T-cell (primary cell): ENCODE measurements at regions not wholly inside any gene's neighbourhood (a gene's known extent, or its start where the extent isn't known, plus 50 kb on each side); places are given as distances from the start of the nearest gene placed in this dataset.
"Not testable (repeated sequence)": the region's sequence is repeated elsewhere in the genome, so short reads cannot be mapped to it uniquely, and the experiment has no call there.

Source experiments
- ATAC-seq, 4 experiments: fragments of 200-7000 bp in 3 of 4; fragments of 150-1000 bp in 1 of 4; cut with Tn5 transposase; replicated peaks in 1 of 4; 1 replicate in 3 of 4; 2 replicates in 1 of 4; pipeline ENCODE4 v1.10.0; 2021; ENCODE audit warnings: moderate library complexity in 3 of 4, mild to moderate bottlenecking in 2 of 4, moderate number of reproducible peaks in 1 of 4
- CTCF ChIA-PET, 2 donors: fragments of 300-600 bp; sonication (Branson Sonifier 250); formaldehyde crosslinking; loops; one replicate each; lab custom pipeline; 2022; ENCODE audit warnings: antibody characterized with exemption in 2 of 2; lab: Charles Lee
- POLR2A ChIA-PET, 2 donors: fragments of 300-600 bp; sonication (Branson Sonifier 250); formaldehyde crosslinking; loops; one replicate each; lab custom pipeline; 2022; ENCODE audit warnings: antibody characterized with exemption in 2 of 2; lab: Charles Lee
- DNase-seq, 35 experiments: peaks; one replicate each; pipeline versions ENCODE4 v3.0.0 to v3.0.0-alpha.2; 2013 to 2023
- H3K27ac ChIP-seq: one replicate; pipeline ENCODE4 v1.5.1; 2013; ENCODE audit warnings: low read length
- H3K27me3 ChIP-seq, 2 experiments: replicated peaks in 1 of 2; 1 replicate in 1 of 2; 2 replicates in 1 of 2; pipeline versions ENCODE4 v1.6.1 to v1.7.0; 2013; ENCODE audit warnings: low read length in 1 of 2, mixed read lengths in 1 of 2; ENCODE audit not compliant: control insufficient read depth in 2 of 2, insufficient read depth in 2 of 2; ENCODE audit errors: extremely low read depth in 1 of 2
- H3K36me3 ChIP-seq, 2 donors: 1 replicate in 1 of 2; 2 replicates in 1 of 2; pipeline versions ENCODE4 v1.6.1 to v1.7.0; 2013; ENCODE audit warnings: low read length in 1 of 2; ENCODE audit not compliant: control insufficient read depth in 2 of 2, insufficient read depth in 1 of 2; ENCODE audit errors: extremely low read depth in 1 of 2
- H3K4me1 ChIP-seq, 2 experiments: 1 replicate in 1 of 2; 2 replicates in 1 of 2; pipeline versions ENCODE4 v1.6.1 to v1.7.0; 2013; ENCODE audit warnings: low read length in 2 of 2, mixed read lengths in 1 of 2; ENCODE audit not compliant: insufficient read depth in 2 of 2, control insufficient read depth in 1 of 2; ENCODE audit errors: extremely low read depth in 1 of 2
- H3K4me3 ChIP-seq, 2 donors: 1 replicate in 1 of 2; 2 replicates in 1 of 2; pipeline versions ENCODE4 v1.5.1 to v1.7.0; 2013; ENCODE audit warnings: mild to moderate bottlenecking in 2 of 2, low read length in 1 of 2, moderate library complexity in 1 of 2; ENCODE audit not compliant: control insufficient read depth in 1 of 2; ENCODE audit errors: extremely low read depth in 1 of 2
- H3K9me3 ChIP-seq: 2 replicates; pipeline ENCODE4 v1.7.0; 2013
- H3K27ac Mint-ChIP-seq, 2 donors: one replicate each; pipeline ENCODE4 v1.8.0; 2020 to 2021; ENCODE audit warnings: mild to moderate bottlenecking in 2 of 2, mixed read lengths in 2 of 2
- H3K27me3 Mint-ChIP-seq, 2 donors: one replicate each; pipeline ENCODE4 v1.8.0; 2021 to 2022; ENCODE audit warnings: mixed read lengths in 2 of 2
- H3K36me3 Mint-ChIP-seq: one replicate; pipeline ENCODE4 v1.8.0; 2021; ENCODE audit warnings: mixed read lengths
- H3K4me1 Mint-ChIP-seq, 3 donors: one replicate each; pipeline ENCODE4 v1.8.0; 2020 to 2022; ENCODE audit warnings: mixed read lengths in 3 of 3, mild to moderate bottlenecking in 1 of 3
- H3K4me3 Mint-ChIP-seq, 3 donors: one replicate each; pipeline ENCODE4 v1.8.0; 2020 to 2022; ENCODE audit warnings: mild to moderate bottlenecking in 3 of 3, mixed read lengths in 3 of 3, moderate library complexity in 3 of 3
- H3K9me3 Mint-ChIP-seq, 3 donors: one replicate each; pipeline ENCODE4 v1.8.0; 2020 to 2022; ENCODE audit warnings: mixed read lengths in 3 of 3
- WGBS: methylation state at CpG from one replicate; pipeline ENCODE4 v1.1.5; 2013; ENCODE audit warnings: missing lambda C conversion rate; ENCODE audit not compliant: insufficient coverage; 5-methylcytosine and 5-hydroxymethylcytosine counted together

GRCh38 chr6:125611573-125612344 is 137.7 kb upstream of the HEY2 start:
- no peaks in the 10 kb centered on the region for H3K9me3 ChIP-seq
- ATAC-seq (no peak), DNase-seq (no peak)
- H3K27me3 ChIP-seq, result no peaks in the 10 kb centered on the region
- H3K27me3 Mint-ChIP-seq, result peaks cover 8 to 20% of the 10 kb centered on the region in 2 donors
- H3K4me1 ChIP-seq, result no peaks in the 10 kb centered on the region
- no peaks in the 10 kb centered on the region for H3K9me3 Mint-ChIP-seq
- no peak overlapping the region for H3K27ac ChIP-seq
- POLR2A ChIA-PET, result no interaction called here
- H3K4me3 ChIP-seq, result no peak overlapping the region
- H3K4me1 Mint-ChIP-seq, result no peaks in the 10 kb centered on the region
- H3K36me3 Mint-ChIP-seq, result no peaks in the 10 kb centered on the region
- 81% methylated on average over 9 of the region's 11 CpGs for WGBS
- no peak overlapping the region for H3K4me3 Mint-ChIP-seq
- H3K27ac Mint-ChIP-seq, result no peak overlapping the region
- no peaks in the 10 kb centered on the region for H3K36me3 ChIP-seq
- CTCF ChIA-PET, result no interaction called here

DNA sequence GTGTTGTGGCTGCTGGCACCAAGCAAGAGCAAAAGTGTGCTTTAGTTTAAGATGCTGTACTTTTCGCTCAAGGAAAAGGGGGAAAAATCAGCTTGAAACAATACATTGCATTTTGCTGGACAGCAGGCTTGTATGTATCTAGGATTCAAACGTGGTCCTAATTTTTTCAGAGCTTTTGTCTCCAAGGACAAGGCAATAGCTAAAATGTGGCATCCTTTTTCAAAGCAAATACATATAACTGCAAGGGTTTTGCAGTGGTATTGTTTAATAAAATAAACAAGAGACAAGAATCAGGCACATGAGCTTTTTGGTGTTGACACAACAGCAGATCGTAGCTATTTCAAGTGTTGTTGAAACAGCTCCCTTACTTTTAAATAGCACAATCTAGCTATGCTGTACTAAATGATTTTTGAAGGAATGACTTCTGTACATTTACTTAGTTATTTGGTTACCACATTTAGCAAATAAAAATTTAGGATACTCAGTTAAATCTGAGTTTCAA is 137.0 kb upstream of the HEY2 start:
- H3K27me3 Mint-ChIP-seq, result peaks cover 8 to 20% of the 10 kb centered on the region in 2 donors
- no peak overlapping the region for H3K27ac ChIP-seq
- WGBS, result 75% methylated on average over 1 of the region's 3 CpGs
- no peaks in the 10 kb centered on the region for H3K36me3 ChIP-seq
- H3K4me3 Mint-ChIP-seq, result no peak overlapping the region
- no peak for ATAC-seq
- H3K9me3 Mint-ChIP-seq, result no peaks in the 10 kb centered on the region
- H3K4me3 ChIP-seq, result no peak overlapping the region
- POLR2A ChIA-PET, result no interaction called here
- H3K27me3 ChIP-seq, result no peaks in the 10 kb centered on the region
- H3K36me3 Mint-ChIP-seq, result no peaks in the 10 kb centered on the region
- no peaks in the 10 kb centered on the region for H3K9me3 ChIP-seq
- no peak for DNase-seq
- H3K4me1 ChIP-seq, result no peaks in the 10 kb centered on the region
- H3K27ac Mint-ChIP-seq, result no peak overlapping the region
- CTCF ChIA-PET, result no interaction called here
- H3K4me1 Mint-ChIP-seq, result no peaks in the 10 kb centered on the region

- Mint-ChIP-seq H3K4me1 (no peaks in the 10 kb centered on the region), H3K36me3 (no peaks in the 10 kb centered on the region), H3K9me3 (no peaks in the 10 kb centered on the region), H3K27me3 (peaks cover 12 to 24% of the 10 kb centered on the region in 2 donors), H3K4me3 (no peak overlapping the region), H3K27ac (no peak overlapping the region)
- no peak overlapping the region for H3K4me3 ChIP-seq
- CTCF ChIA-PET, result no interaction called here
- H3K4me1 ChIP-seq, result no peaks in the 10 kb centered on the region
- no peaks in the 10 kb centered on the region for H3K9me3 ChIP-seq
- no peaks in the 10 kb centered on the region for H3K27me3 ChIP-seq
- DNase-seq, result no peak
- no CpG with 5 or more reads among the region's 1 CpG for WGBS
- POLR2A ChIA-PET, result no interaction called here
- H3K27ac ChIP-seq, result no peak overlapping the region
- no peaks in the 10 kb centered on the region for H3K36me3 ChIP-seq
- no peak for ATAC-seq
Measured at GRCh38 chr6:125618629-125619028, 130.8 kb upstream of the HEY2 start.

DNA sequence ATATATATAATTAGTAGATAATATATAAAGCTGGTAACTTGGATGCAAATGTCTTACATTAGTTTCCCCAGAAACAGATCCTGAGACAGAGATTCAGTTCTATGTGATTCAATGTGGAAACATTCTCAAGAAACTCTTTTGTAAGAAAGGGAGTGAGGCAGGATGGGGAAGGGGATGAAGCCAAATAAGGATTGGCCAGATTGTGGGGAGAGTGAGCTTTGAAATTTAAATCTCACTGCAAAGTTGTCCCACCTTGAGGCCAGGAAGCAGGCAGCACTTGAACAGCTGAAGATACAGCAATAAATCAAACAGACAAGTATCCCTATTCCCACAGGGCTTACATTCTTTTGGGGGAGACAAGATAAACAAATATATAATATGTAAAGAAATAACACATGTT is 126.3 kb upstream of the HEY2 start:
- no peaks in the 10 kb centered on the region for H3K4me1 Mint-ChIP-seq
- DNase-seq, result no peak
- Histone ChIP-seq H3K4me3 (no peak overlapping the region), H3K27ac (no peak overlapping the region), H3K27me3 (no peaks in the 10 kb centered on the region), H3K9me3 (no peaks in the 10 kb centered on the region), H3K4me1 (no peaks in the 10 kb centered on the region), H3K36me3 (no peaks in the 10 kb centered on the region)
- ChIA-PET CTCF (no interaction called here), POLR2A (no interaction called here)
- no peak overlapping the region for H3K27ac Mint-ChIP-seq
- ATAC-seq, result no peak
- H3K36me3 Mint-ChIP-seq, result no peaks in the 10 kb centered on the region
- H3K27me3 Mint-ChIP-seq, result peaks cover 15 to 22% of the 10 kb centered on the region in 2 donors
- no peaks in the 10 kb centered on the region for H3K9me3 Mint-ChIP-seq
- H3K4me3 Mint-ChIP-seq, result no peak overlapping the region

DNA sequence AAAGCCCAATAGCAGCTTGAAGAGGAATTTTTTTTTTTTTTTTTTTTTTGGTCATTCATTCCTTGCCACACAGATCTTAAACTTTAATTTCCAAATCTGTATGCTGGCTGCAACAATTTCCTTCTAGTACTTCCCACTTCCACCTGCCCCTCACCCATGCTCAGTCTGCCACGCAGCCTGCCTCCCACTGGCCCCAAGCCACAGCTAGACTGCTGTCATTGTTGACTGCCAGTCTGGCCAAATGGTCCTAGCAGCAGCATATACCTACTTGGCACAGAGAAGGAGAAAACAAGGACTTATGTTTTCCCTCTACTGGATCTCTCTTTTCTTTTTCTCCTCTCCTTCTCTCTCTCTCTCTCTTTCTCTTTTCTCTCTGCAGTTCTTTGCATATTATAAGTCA is 118.3 kb upstream of the HEY2 start:
- Mint-ChIP-seq H3K27me3 (peaks cover 4 to 10% of the 10 kb centered on the region in 2 donors), H3K36me3 (no peaks in the 10 kb centered on the region), H3K4me3 (no peak overlapping the region), H3K27ac (no peak overlapping the region), H3K9me3 (no peaks in the 10 kb centered on the region), H3K4me1 (no peaks in the 10 kb centered on the region)
- Histone ChIP-seq H3K4me3 (no peak overlapping the region), H3K36me3 (no peaks in the 10 kb centered on the region), H3K4me1 (no peaks in the 10 kb centered on the region), H3K27ac (no peak overlapping the region), H3K9me3 (no peaks in the 10 kb centered on the region), H3K27me3 (no peaks in the 10 kb centered on the region)
- no peak for DNase-seq
- no peak for ATAC-seq
- POLR2A ChIA-PET, result interaction anchor here in 1 of 2 donors (0.6 kb wide), 1 partner anchor 505 kb away, joined by 6 read pairs; no protein-coding TSS in a partner anchor
- 33% methylated on average over 1 of the region's 1 CpG for WGBS
- CTCF ChIA-PET, result interaction anchor here in 1 of 2 donors (0.6 kb wide), 1 partner anchor 158 kb away, joined by 3 read pairs; no protein-coding TSS in a partner anchor

DNA sequence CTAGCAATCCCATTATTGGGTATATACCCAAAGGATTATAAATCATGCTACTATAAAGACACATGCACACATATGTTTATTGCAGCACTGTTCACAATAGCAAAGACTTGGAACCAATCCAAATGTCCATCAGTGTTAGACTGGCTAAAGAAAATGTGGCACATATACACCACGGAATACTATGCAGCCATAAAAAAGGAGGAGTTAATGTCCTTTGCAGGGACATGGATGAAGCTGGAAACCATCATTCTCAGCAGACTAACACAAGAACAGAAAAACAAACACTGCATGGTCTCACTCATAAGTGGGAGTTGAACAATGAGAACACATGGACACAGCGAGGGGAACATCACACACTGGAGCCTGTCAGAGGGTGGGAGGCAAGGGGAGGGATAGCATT is 113.4 kb upstream of the HEY2 start:
- H3K9me3 Mint-ChIP-seq, CTCF ChIA-PET, H3K36me3 Mint-ChIP-seq, H3K4me1 Mint-ChIP-seq, H3K27me3 ChIP-seq, H3K4me3 Mint-ChIP-seq, H3K9me3 ChIP-seq, POLR2A ChIA-PET, H3K27ac ChIP-seq, ATAC-seq, H3K36me3 ChIP-seq, H3K4me3 ChIP-seq, H3K27ac Mint-ChIP-seq, H3K4me1 ChIP-seq, DNase-seq: not testable (repeated sequence)
- peaks cover 2 to 15% of the 10 kb centered on the region in 2 donors for H3K27me3 Mint-ChIP-seq
- no CpG with 5 or more reads among the region's 2 CpGs for WGBS
